ENCODE measurements at regions not wholly inside any gene's neighbourhood (a gene's known extent, or its start where the extent isn't known, plus 50 kb on each side); places are given as distances from the start of the nearest gene placed in this dataset.

- TF ChIP-seq CTCF (IDR thresholded peaks at IDR 0.05 in 4 of 5, conservative IDR thresholded peaks at IDR 0.05 in 1 of 5) (peak; percentile 5 to 53 (median 41)), POLR2A (IDR thresholded peaks at IDR 0.05) (no peak)
Measured at GRCh38 chr12:39103552-39104165, 198.3 kb upstream of the CPNE8 start.

All from gastrocnemius medialis (tissue), 4 donors.